H1 (cell line): ENCODE measurements at regions not wholly inside any gene's neighbourhood (a gene's known extent, or its start where the extent isn't known, plus 50 kb on each side); places are given as distances from the start of the nearest gene placed in this dataset.

Experiments
- CTCF ChIA-PET: fragments of 300-600 bp; sonication (Branson Sonifier 250); formaldehyde crosslinking; loops from one replicate; lab custom pipeline; 2021; ENCODE audit not compliant: partially characterized antibody; lab: Charles Lee
- POLR2A ChIA-PET: fragments of 300-600 bp; sonication (Branson Sonifier 250); formaldehyde crosslinking; loops from one replicate; lab custom pipeline; 2021; ENCODE audit warnings: inconsistent platforms; ENCODE audit not compliant: partially characterized antibody; lab: Charles Lee
- DNase-seq, 2 experiments: peaks; one replicate each; pipeline versions ENCODE4 v3.0.0 to v3.0.0-alpha.2; 2010 to 2022; ENCODE audit warnings: low spot score in 2 of 2, low read depth in 1 of 2, mixed read lengths in 1 of 2
- FAIRE-seq: peaks from 2 replicates; lab custom pipeline; 2011; peaks lifted over from hg19 to GRCh38; lab: Jason Lieb, UNC
- H2AFZ ChIP-seq: 2 replicates; pipeline ENCODE4 v1.8.1; 2012; ENCODE audit warnings: low read length, inconsistent platforms
- H2AK5ac ChIP-seq: 2 replicates; pipeline ENCODE4 v1.6.1; 2013; ENCODE audit warnings: low read depth, low read length
- H2BK120ac ChIP-seq: replicated peaks from 2 replicates; pipeline ENCODE3; 2013; ENCODE audit warnings: low read depth, low read length, inconsistent platforms
- H2BK12ac ChIP-seq: 2 replicates; pipeline ENCODE4 v1.6.1; 2013; ENCODE audit warnings: low read depth, low read length
- H2BK15ac ChIP-seq: 2 replicates; pipeline ENCODE4 v1.6.1; 2013; ENCODE audit warnings: low read length
- H2BK20ac ChIP-seq: 2 replicates; pipeline ENCODE4 v1.6.1; 2013; ENCODE audit warnings: low read length
- H2BK5ac ChIP-seq: 2 replicates; pipeline ENCODE4 v1.6.1; 2013; ENCODE audit warnings: low read depth, low read length
- H3K14ac ChIP-seq: 2 replicates; pipeline ENCODE4 v1.6.1; 2013; ENCODE audit warnings: inconsistent platforms; ENCODE audit not compliant: insufficient read length
- H3K18ac ChIP-seq: 2 replicates; pipeline ENCODE4 v1.6.1; 2013; ENCODE audit warnings: low read length; ENCODE audit errors: extremely low read depth
- H3K23ac ChIP-seq: 2 replicates; pipeline ENCODE4 v1.6.1; 2013; ENCODE audit warnings: inconsistent platforms; ENCODE audit not compliant: insufficient read length
- H3K23me2 ChIP-seq: 2 replicates; pipeline ENCODE4 v1.6.1; 2013; ENCODE audit warnings: low read depth, low read length
- H3K27ac ChIP-seq: 2 replicates; pipeline ENCODE4 v1.6.1; 2011; ENCODE audit warnings: low read depth, low read length, inconsistent platforms
- H3K27me3 ChIP-seq, 4 experiments: replicated peaks in 1 of 4; 1 replicate in 1 of 4; 2 replicates in 3 of 4; pipeline versions ENCODE4 v1.6.1 to v1.8.1; 2011 to 2013; ENCODE audit warnings: low read length in 3 of 4, mild to moderate bottlenecking in 3 of 4, inconsistent platforms in 2 of 4, mixed read lengths in 2 of 4, moderate library complexity in 1 of 4; ENCODE audit not compliant: control insufficient read depth in 3 of 4, insufficient read depth in 3 of 4; ENCODE audit errors: extremely low read depth in 1 of 4
- H3K36me3 ChIP-seq, 4 experiments: 2 replicates each; pipeline versions ENCODE4 v1.6.1 to v1.8.1; 2011 to 2013; ENCODE audit warnings: mild to moderate bottlenecking in 4 of 4, low read length in 3 of 4, moderate library complexity in 2 of 4, control low read depth in 1 of 4, inconsistent platforms in 1 of 4; ENCODE audit not compliant: insufficient read depth in 4 of 4, control insufficient read depth in 2 of 4
- H3K4ac ChIP-seq: replicated peaks from 2 replicates; pipeline ENCODE3; 2013; ENCODE audit warnings: low read length, low read depth, mixed read lengths, inconsistent platforms; ENCODE audit not compliant: insufficient read length
- H3K4me1 ChIP-seq, 4 experiments: replicated peaks in 1 of 4; 1 replicate in 1 of 4; 2 replicates in 3 of 4; pipeline versions ENCODE4 v1.6.1 to v1.8.1; 2011 to 2013; ENCODE audit warnings: low read length in 3 of 4, inconsistent platforms in 2 of 4, mixed read lengths in 1 of 4; ENCODE audit not compliant: insufficient read depth in 4 of 4, control insufficient read depth in 3 of 4
- H3K4me2 ChIP-seq, 2 experiments: 2 replicates each; pipeline versions ENCODE4 v1.6.1 to v1.8.1; 2011 to 2013; ENCODE audit warnings: low read depth in 2 of 2, low read length in 2 of 2, control low read depth in 1 of 2, inconsistent platforms in 1 of 2, mild to moderate bottlenecking in 1 of 2; ENCODE audit not compliant: insufficient read depth in 1 of 2
- H3K4me3 ChIP-seq, 4 experiments: fragments of 200-600, 300-600 bp in 1 of 4; sonication (generic), shearing (Covaris generic), sonication (Bioruptor Twin) in 1 of 4; 2 replicates each; pipeline versions ENCODE4 v1.5.1 to v1.8.1; 2011 to 2016; ENCODE audit warnings: low read length in 4 of 4, low read depth in 3 of 4, control low read depth in 2 of 4, inconsistent platforms in 2 of 4, mild to moderate bottlenecking in 2 of 4, mixed read lengths in 1 of 4, moderate library complexity in 1 of 4; ENCODE audit not compliant: insufficient read depth in 2 of 4; ENCODE audit errors: extremely low read depth in 1 of 4
- H3K56ac ChIP-seq: replicated peaks from 2 replicates; pipeline ENCODE3; 2013; ENCODE audit warnings: low read depth, mild to moderate bottlenecking, mixed read lengths, low read length, inconsistent platforms; ENCODE audit not compliant: insufficient read length
- H3K79me1 ChIP-seq: 2 replicates; pipeline ENCODE4 v1.6.1; 2013; ENCODE audit warnings: low read depth, low read length, control low read depth
- H3K79me2 ChIP-seq, 2 experiments: 2 replicates each; pipeline versions ENCODE4 v1.6.1 to v1.8.1; 2012 to 2013; ENCODE audit warnings: low read length in 2 of 2, mild to moderate bottlenecking in 2 of 2, inconsistent platforms in 1 of 2; ENCODE audit not compliant: insufficient read depth in 2 of 2, control insufficient read depth in 1 of 2
- H3K9ac ChIP-seq, 4 experiments: replicated peaks in 1 of 4; 1 replicate in 1 of 4; 2 replicates in 3 of 4; pipeline versions ENCODE4 v1.6.1 to v1.8.1; 2011 to 2013; ENCODE audit warnings: low read depth in 3 of 4, low read length in 3 of 4, control low read depth in 2 of 4, mild to moderate bottlenecking in 2 of 4, moderate library complexity in 2 of 4, inconsistent platforms in 1 of 4; ENCODE audit errors: extremely low read depth in 1 of 4
- H3K9me3 ChIP-seq, 2 experiments: 2 replicates each; pipeline versions ENCODE4 v1.6.1 to v1.8.1; 2012 to 2013; ENCODE audit warnings: mild to moderate bottlenecking in 2 of 2, moderate library complexity in 2 of 2, control low read depth in 1 of 2, inconsistent platforms in 1 of 2, low read depth in 1 of 2, low read length in 1 of 2, mixed read lengths in 1 of 2; ENCODE audit not compliant: insufficient read depth in 2 of 2
- H4K20me1 ChIP-seq, 2 experiments: replicated peaks in 1 of 2; 2 replicates each; pipeline versions ENCODE3 to v1.8.1; 2011 to 2013; ENCODE audit warnings: inconsistent platforms in 2 of 2, low read length in 2 of 2, mild to moderate bottlenecking in 1 of 2; ENCODE audit not compliant: insufficient read depth in 2 of 2, control insufficient read depth in 1 of 2
- H4K5ac ChIP-seq: 2 replicates; pipeline ENCODE4 v1.6.1; 2013; ENCODE audit warnings: low read length, low read depth, mixed read lengths, inconsistent platforms; ENCODE audit not compliant: insufficient read length
- H4K8ac ChIP-seq: 2 replicates; pipeline ENCODE4 v1.8.0; 2013; ENCODE audit warnings: mild to moderate bottlenecking, moderate library complexity, low read length, inconsistent platforms; ENCODE audit not compliant: insufficient read depth; ENCODE audit errors: extremely low read depth
- H4K91ac ChIP-seq: replicated peaks from 2 replicates; pipeline ENCODE3; 2013; ENCODE audit warnings: low read length, mixed read lengths, inconsistent platforms; ENCODE audit not compliant: insufficient read length
- BRCA1 ChIP-seq: IDR thresholded peaks from 2 replicates; pipeline ENCODE4 v1.6.1; 2012; ENCODE audit warnings: low read depth, low read length, improper control_type of control experiment
- CTCF ChIP-seq, 3 experiments: IDR thresholded peaks; 1 replicate in 2 of 3; 2 replicates in 1 of 3; pipeline versions ENCODE4 v1.5.1 to v1.6.1; 2011; ENCODE audit warnings: low read length in 3 of 3, mild to moderate bottlenecking in 3 of 3, inconsistent platforms in 2 of 3, low read depth in 1 of 3, moderate library complexity in 1 of 3; ENCODE audit not compliant: insufficient read depth in 1 of 3; ENCODE audit errors: control extremely low read depth in 1 of 3
- NANOG ChIP-seq: IDR thresholded peaks from 2 replicates; pipeline ENCODE4 v1.6.1; 2011; ENCODE audit warnings: low read length, low read depth, mild to moderate bottlenecking, inconsistent platforms; ENCODE audit not compliant: insufficient read depth, poor library complexity, severe bottlenecking
- RBBP5 ChIP-seq: IDR thresholded peaks from 2 replicates; pipeline ENCODE4 v1.7.1; 2012; ENCODE audit warnings: low read depth, mild to moderate bottlenecking, inconsistent platforms, low read length, moderate library complexity, borderline replicate concordance
- RXRA ChIP-seq: IDR thresholded peaks from 2 replicates; pipeline ENCODE4 v1.6.1; 2011; ENCODE audit warnings: low read depth, mild to moderate bottlenecking, low read length, moderate library complexity; ENCODE audit not compliant: insufficient read depth
- SRF ChIP-seq: IDR thresholded peaks from 2 replicates; pipeline ENCODE4 v1.6.1; 2011; ENCODE audit warnings: mild to moderate bottlenecking, low read depth, low read length, moderate library complexity
- WGBS, 2 experiments: shearing (Covaris generic) in 1 of 2; methylation state at CpG; one replicate each; pipeline versions ENCODE4 v1.1.6 to v1.1.7; 2013 to 2015; ENCODE audit warnings: low lambda C conversion rate in 2 of 2, mixed read lengths in 2 of 2, inconsistent platforms in 1 of 2, low coverage in 1 of 2, missing lambda C conversion rate in 1 of 2; ENCODE audit not compliant: insufficient replicate concordance in 2 of 2, insufficient coverage in 1 of 2, insufficient read length in 1 of 2; ENCODE audit errors: extremely low coverage in 1 of 2, missing lambda C conversion rate in 1 of 2; 5-methylcytosine and 5-hydroxymethylcytosine counted together

GRCh38 chrX:19245711-19246269, 97.9 kb upstream of the PDHA1 start:
- H4K91ac ChIP-seq = no peak overlapping the region
- H3K14ac ChIP-seq = no peak overlapping the region
- no peak overlapping the region for H2BK20ac ChIP-seq
- no peak overlapping the region for H3K18ac ChIP-seq
- no peaks in the 10 kb centered on the region for H3K36me3 ChIP-seq
- H3K23ac ChIP-seq = no peak overlapping the region
- no peak overlapping the region for H3K4me2 ChIP-seq
- no peak overlapping the region for H2AFZ ChIP-seq
- FAIRE-seq = no peak
- H3K4ac ChIP-seq = no peak overlapping the region
- no peak overlapping the region for H2BK120ac ChIP-seq
- H3K23me2 ChIP-seq = no peaks in the 10 kb centered on the region
- ChIA-PET POLR2A (no interaction called here), CTCF (no interaction called here)
- no peak overlapping the region for H4K5ac ChIP-seq
- no peak overlapping the region for H3K27ac ChIP-seq
- H3K27me3 ChIP-seq = no peaks in the 10 kb centered on the region
- no peak overlapping the region for H4K8ac ChIP-seq
- no peak overlapping the region for H2BK5ac ChIP-seq
- peaks cover 2 to 4% of the 10 kb centered on the region in 2 experiments; a peak in 2 of 4 replicates for H3K9me3 ChIP-seq
- H3K56ac ChIP-seq = no peak overlapping the region
- no peak overlapping the region for H2BK15ac ChIP-seq
- WGBS, 2 experiments = 91% methylated on average over 4 of the region's 4 CpGs; no CpG with 5 or more reads in 1 of the 2 experiments
- no peak overlapping the region for H2BK12ac ChIP-seq
- no peak for DNase-seq
- no peaks in the 10 kb centered on the region for H3K79me1 ChIP-seq
- no peak overlapping the region for H3K4me3 ChIP-seq
- H3K79me2 ChIP-seq = no peaks in the 10 kb centered on the region
- no peaks in the 10 kb centered on the region for H4K20me1 ChIP-seq
- H3K4me1 ChIP-seq = no peaks in the 10 kb centered on the region
- TF ChIP-seq NANOG = no peak
- TF ChIP-seq RBBP5 = no peak
- no peak for TF ChIP-seq BRCA1
- TF ChIP-seq RXRA = no peak
- no peak for TF ChIP-seq CTCF (IDR thresholded peaks at IDR 0.05; ENCODE audit: control extremely low read depth in 1 of 3, insufficient read depth in 1 of 3, low read depth in 1 of 3, low read length in 3 of 3)
- TF ChIP-seq SRF = no peak
- no peak overlapping the region for H2AK5ac ChIP-seq
- H3K9ac ChIP-seq = no peak overlapping the region
